Spleen (tissue), 7 donors: ENCODE measurements at regions not wholly inside any gene's neighbourhood (a gene's known extent, or its start where the extent isn't known, plus 50 kb on each side); places are given as distances from the start of the nearest gene placed in this dataset.

Experiments
- POLR2A ChIP-seq, 3 donors: fragments of 450-650 bp; IDR thresholded peaks; one replicate each; pipeline ENCODE4 v1.5.1; 2017; ENCODE audit warnings: antibody characterized with exemption in 3 of 3, mild to moderate bottlenecking in 1 of 3
- TF ChIP-seq, protein P1 (sequence below), 11 experiments: fragments of 200-600 bp in 7 of 11; fragments of 450-650 bp in 4 of 11; sonication (generic) in 4 of 11; IDR thresholded peaks in 8 of 11; conservative IDR thresholded peaks in 3 of 11; 1 replicate in 7 of 11; 2 replicates in 4 of 11; pipeline versions ENCODE4 v1.4.0 to v1.8.0; 2016 to 2021; ENCODE audit warnings: antibody characterized with exemption in 11 of 11, inconsistent platforms in 4 of 11, mild to moderate bottlenecking in 1 of 11
- donor health status: DM: no; HTN: no; CAD: no; lungs with moderate emphysema.
- donor health status: DM: no; HTN: no; CAD: no.
- donor health status: DM: no; HTN: no; CAD: no.

DNA sequence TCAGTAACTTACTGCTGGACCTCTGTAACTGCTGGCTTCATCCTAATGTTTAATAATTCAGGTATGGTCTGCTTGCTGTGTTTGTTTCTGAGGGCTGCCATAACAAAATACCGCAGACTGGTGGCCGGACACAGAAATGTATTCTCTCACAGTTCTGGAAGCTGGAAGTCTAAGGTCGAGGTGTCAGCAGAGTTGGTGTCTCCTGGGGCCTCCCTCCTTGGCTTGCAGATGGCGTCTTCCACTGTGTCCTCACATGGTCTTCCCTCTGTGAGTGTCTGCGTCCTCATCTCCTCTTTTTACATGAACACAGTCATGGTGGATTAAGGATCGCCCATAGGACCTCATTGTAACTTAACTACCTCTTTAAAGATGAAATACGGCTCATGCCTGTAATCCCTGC, 389.7 kb upstream of the JARID2 start:
- TF ChIP-seq, protein P1, sequence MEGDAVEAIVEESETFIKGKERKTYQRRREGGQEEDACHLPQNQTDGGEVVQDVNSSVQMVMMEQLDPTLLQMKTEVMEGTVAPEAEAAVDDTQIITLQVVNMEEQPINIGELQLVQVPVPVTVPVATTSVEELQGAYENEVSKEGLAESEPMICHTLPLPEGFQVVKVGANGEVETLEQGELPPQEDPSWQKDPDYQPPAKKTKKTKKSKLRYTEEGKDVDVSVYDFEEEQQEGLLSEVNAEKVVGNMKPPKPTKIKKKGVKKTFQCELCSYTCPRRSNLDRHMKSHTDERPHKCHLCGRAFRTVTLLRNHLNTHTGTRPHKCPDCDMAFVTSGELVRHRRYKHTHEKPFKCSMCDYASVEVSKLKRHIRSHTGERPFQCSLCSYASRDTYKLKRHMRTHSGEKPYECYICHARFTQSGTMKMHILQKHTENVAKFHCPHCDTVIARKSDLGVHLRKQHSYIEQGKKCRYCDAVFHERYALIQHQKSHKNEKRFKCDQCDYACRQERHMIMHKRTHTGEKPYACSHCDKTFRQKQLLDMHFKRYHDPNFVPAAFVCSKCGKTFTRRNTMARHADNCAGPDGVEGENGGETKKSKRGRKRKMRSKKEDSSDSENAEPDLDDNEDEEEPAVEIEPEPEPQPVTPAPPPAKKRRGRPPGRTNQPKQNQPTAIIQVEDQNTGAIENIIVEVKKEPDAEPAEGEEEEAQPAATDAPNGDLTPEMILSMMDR (IDR thresholded peaks at IDR 0.05 in 8 of 11, conservative IDR thresholded peaks at IDR 0.05 in 3 of 11), result no peak
- no peak for TF ChIP-seq POLR2A (IDR thresholded peaks at IDR 0.05)
